Natural killer cell treated with Interleukin-12 subunit alpha and Interleukin-12 subunit beta and Interleukin-15 and Interleukin-18, amount 100 ng/mL, for 72 hours (primary cell): ENCODE measurements at regions not wholly inside any gene's neighbourhood (a gene's known extent, or its start where the extent isn't known, plus 50 kb on each side); places are given as distances from the start of the nearest gene placed in this dataset.

ENCODE experiments used
- ATAC-seq, 2 donors: fragments of 150-1000 bp; cut with Tn5 transposase in 1 of 2; sonication (Bioruptor Pico), chemical (Tn5 transposase) in 1 of 2; 2 replicates each; pipeline ENCODE4 v1.10.0; 2021
- DNase-seq: peaks from one replicate; pipeline ENCODE4 v3.0.0; 2022; ENCODE audit warnings: low spot score
- H3K27ac Mint-ChIP-seq, 2 donors: 1 replicate in 1 of 2; 2 replicates in 1 of 2; pipeline ENCODE4 v1.8.0; 2022; ENCODE audit warnings: mixed read lengths in 2 of 2, mild to moderate bottlenecking in 1 of 2, moderate library complexity in 1 of 2
- H3K27me3 Mint-ChIP-seq, 2 donors: 1 replicate in 1 of 2; 2 replicates in 1 of 2; pipeline ENCODE4 v1.8.0; 2022; ENCODE audit warnings: mixed read lengths in 2 of 2
- H3K36me3 Mint-ChIP-seq: one replicate; pipeline ENCODE4 v1.8.0; 2022; ENCODE audit warnings: mixed read lengths
- H3K4me1 Mint-ChIP-seq, 2 donors: 1 replicate in 1 of 2; 2 replicates in 1 of 2; pipeline ENCODE4 v1.8.0; 2022; ENCODE audit warnings: low read depth in 2 of 2, mixed read lengths in 2 of 2, mild to moderate bottlenecking in 1 of 2
- H3K4me3 Mint-ChIP-seq: one replicate; pipeline ENCODE4 v1.8.0; 2022; ENCODE audit warnings: mixed read lengths
- H3K9me3 Mint-ChIP-seq: 2 replicates; pipeline ENCODE4 v1.8.0; 2022; ENCODE audit warnings: mixed read lengths

- Mint-ChIP-seq H3K4me3 (no peak overlapping the region), H3K36me3 (no peaks in the 10 kb centered on the region), H3K9me3 (no peaks in the 10 kb centered on the region), H3K27ac (no peak overlapping the region), H3K4me1 (no peaks in the 10 kb centered on the region), H3K27me3 (no peaks in the 10 kb centered on the region)
- DNase-seq (no peak), ATAC-seq (no peak)
These were observed 83.1 kb upstream of the ARSJ start for GRCh38 chr4:114062499-114062898.

DNA sequence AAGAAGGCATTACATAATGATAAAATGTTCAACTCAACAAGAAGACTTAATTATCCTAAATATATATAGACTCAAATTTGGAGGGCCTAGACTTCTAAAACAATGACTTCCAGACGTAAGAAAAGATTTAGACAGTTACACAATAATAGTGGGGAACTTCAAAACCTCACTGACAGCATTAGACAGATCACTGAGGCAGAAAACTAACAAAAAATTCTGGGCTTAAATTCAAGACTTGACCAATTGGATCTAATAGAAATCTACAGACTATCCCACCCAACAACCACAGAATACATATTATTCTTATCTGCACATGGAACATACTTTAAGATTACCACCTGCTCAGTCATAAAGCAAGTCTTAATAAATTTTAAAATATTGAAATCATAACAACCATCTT, 93.3 kb upstream of the ARSJ start:
- Mint-ChIP-seq H3K27ac (no peak overlapping the region), H3K36me3 (no peaks in the 10 kb centered on the region), H3K4me3 (no peak overlapping the region), H3K4me1 (peaks cover 0 to 4% of the 10 kb centered on the region in 2 donors), H3K9me3 (no peaks in the 10 kb centered on the region), H3K27me3 (peaks cover 9 to 31% of the 10 kb centered on the region in 2 donors)
- DNase-seq = no peak
- no peak for ATAC-seq

- Mint-ChIP-seq H3K36me3 (no peaks in the 10 kb centered on the region), H3K9me3 (no peaks in the 10 kb centered on the region), H3K4me3 (no peak overlapping the region), H3K27me3 (peaks cover 9 to 23% of the 10 kb centered on the region in 2 donors), H3K27ac (no peak overlapping the region), H3K4me1 (no peaks in the 10 kb centered on the region)
- ATAC-seq = no peak
- DNase-seq = no peak
These were observed 97.6 kb upstream of the ARSJ start for GRCh38 chr4:114076899-114077570.

GRCh38 chr4:114077610-114078009, 98.2 kb upstream of the ARSJ start:
- H3K9me3 Mint-ChIP-seq = no peaks in the 10 kb centered on the region
- H3K4me3 Mint-ChIP-seq = no peak overlapping the region
- DNase-seq (no peak), ATAC-seq (no peak)
- no peak overlapping the region for H3K27ac Mint-ChIP-seq
- no peaks in the 10 kb centered on the region for H3K4me1 Mint-ChIP-seq
- no peaks in the 10 kb centered on the region for H3K36me3 Mint-ChIP-seq
- peaks cover 8 to 20% of the 10 kb centered on the region in 2 donors for H3K27me3 Mint-ChIP-seq

GRCh38 chr4:114078636-114079035, 99.2 kb upstream of the ARSJ start:
- Mint-ChIP-seq H3K4me3 (no peak overlapping the region), H3K36me3 (no peaks in the 10 kb centered on the region)

DNA sequence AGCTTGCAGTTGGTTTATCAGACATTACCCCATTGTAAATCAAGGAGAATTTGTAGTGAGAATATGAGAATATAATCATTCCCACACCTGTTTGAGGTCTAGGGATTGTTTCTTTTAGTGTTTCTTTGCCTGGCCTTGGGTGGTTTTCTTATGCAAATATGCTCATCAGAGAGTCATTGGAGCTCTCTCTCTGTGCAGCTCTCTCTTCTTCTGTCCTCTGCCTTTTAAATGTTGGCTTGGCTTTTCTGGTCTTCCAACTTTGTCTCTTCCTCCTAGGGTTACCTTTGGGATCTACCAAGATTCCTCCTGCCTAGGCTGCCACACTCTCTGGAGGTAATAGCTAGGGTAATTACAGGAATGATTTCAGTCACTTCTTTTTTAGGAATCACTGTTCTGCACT, 102.3 kb upstream of the ARSJ start:
- ATAC-seq (no peak), DNase-seq (no peak)
- H3K36me3 Mint-ChIP-seq = no peaks in the 10 kb centered on the region
- H3K4me3 Mint-ChIP-seq = no peak overlapping the region
- no peak overlapping the region for H3K27ac Mint-ChIP-seq
- H3K27me3 Mint-ChIP-seq = peaks cover 9 to 11% of the 10 kb centered on the region in 2 donors
- no peaks in the 10 kb centered on the region for H3K9me3 Mint-ChIP-seq
- H3K4me1 Mint-ChIP-seq = no peaks in the 10 kb centered on the region

More at GRCh38 chr4:114078636-114079035, 99.2 kb upstream of the ARSJ start:
- Mint-ChIP-seq H3K4me1 (no peaks in the 10 kb centered on the region), H3K9me3 (no peaks in the 10 kb centered on the region), H3K27ac (no peak overlapping the region), H3K27me3 (peaks cover 11 to 18% of the 10 kb centered on the region in 2 donors)
- ATAC-seq (no peak), DNase-seq (no peak)

GRCh38 chr4:114082348-114082747, 102.9 kb upstream of the ARSJ start:
- no peaks in the 10 kb centered on the region for H3K9me3 Mint-ChIP-seq
- no peak overlapping the region for H3K4me3 Mint-ChIP-seq
- no peaks in the 10 kb centered on the region for H3K4me1 Mint-ChIP-seq
- H3K36me3 Mint-ChIP-seq = no peaks in the 10 kb centered on the region
- DNase-seq (no peak), ATAC-seq (no peak)
- peaks cover 9 to 11% of the 10 kb centered on the region in 2 donors for H3K27me3 Mint-ChIP-seq
- no peak overlapping the region for H3K27ac Mint-ChIP-seq

GRCh38 chr4:114085611-114086345, 106.3 kb upstream of the ARSJ start:
- Mint-ChIP-seq H3K36me3 (no peaks in the 10 kb centered on the region), H3K27ac (no peak overlapping the region), H3K4me1 (no peaks in the 10 kb centered on the region), H3K4me3 (no peak overlapping the region), H3K27me3 (peaks cover 15 to 26% of the 10 kb centered on the region in 2 donors), H3K9me3 (no peaks in the 10 kb centered on the region)
- ATAC-seq (no peak), DNase-seq (no peak)

GRCh38 chr4:114087596-114088230, 108.3 kb upstream of the ARSJ start:
- no peaks in the 10 kb centered on the region for H3K4me1 Mint-ChIP-seq
- no peaks in the 10 kb centered on the region for H3K9me3 Mint-ChIP-seq
- DNase-seq (no peak), ATAC-seq (no peak)
- H3K27ac Mint-ChIP-seq = no peak overlapping the region
- no peaks in the 10 kb centered on the region for H3K36me3 Mint-ChIP-seq
- H3K27me3 Mint-ChIP-seq = peaks cover 12 to 23% of the 10 kb centered on the region in 2 donors
- H3K4me3 Mint-ChIP-seq = no peak overlapping the region

GRCh38 chr4:114088481-114088880, 109.0 kb upstream of the ARSJ start:
- ATAC-seq (no peak), DNase-seq (no peak)
- H3K4me3 Mint-ChIP-seq = no peak overlapping the region
- H3K36me3 Mint-ChIP-seq = no peaks in the 10 kb centered on the region
- H3K27ac Mint-ChIP-seq = no peak overlapping the region
- H3K9me3 Mint-ChIP-seq = no peaks in the 10 kb centered on the region
- H3K4me1 Mint-ChIP-seq = no peaks in the 10 kb centered on the region
- peaks cover 8 to 15% of the 10 kb centered on the region in 2 donors for H3K27me3 Mint-ChIP-seq

GRCh38 chr4:114091546-114091945, 112.1 kb upstream of the ARSJ start:
- Mint-ChIP-seq H3K9me3 (no peaks in the 10 kb centered on the region), H3K4me1 (no peaks in the 10 kb centered on the region), H3K4me3 (no peak overlapping the region), H3K36me3 (no peaks in the 10 kb centered on the region), H3K27me3 (peaks cover 8 to 15% of the 10 kb centered on the region in 2 donors), H3K27ac (no peak overlapping the region)
- DNase-seq (no peak), ATAC-seq (no peak)

- Mint-ChIP-seq H3K9me3 (no peaks in the 10 kb centered on the region), H3K27ac (no peak overlapping the region), H3K27me3 (peaks cover 10 to 14% of the 10 kb centered on the region in 2 donors), H3K4me3 (no peak overlapping the region), H3K36me3 (no peaks in the 10 kb centered on the region), H3K4me1 (no peaks in the 10 kb centered on the region)
- ATAC-seq (no peak), DNase-seq (no peak)
These were observed 113.8 kb upstream of the ARSJ start for GRCh38 chr4:114093221-114093715.

GRCh38 chr4:114100288-114101031, 121.0 kb upstream of the ARSJ start:
- no peaks in the 10 kb centered on the region for H3K36me3 Mint-ChIP-seq
- no peaks in the 10 kb centered on the region for H3K4me1 Mint-ChIP-seq
- no peak overlapping the region for H3K4me3 Mint-ChIP-seq
- peaks cover 6 to 11% of the 10 kb centered on the region in 2 donors for H3K27me3 Mint-ChIP-seq
- ATAC-seq (no peak), DNase-seq (no peak)
- H3K27ac Mint-ChIP-seq = no peak overlapping the region
- no peaks in the 10 kb centered on the region for H3K9me3 Mint-ChIP-seq
